Activated T-cell treated with anti-CD3 and anti-CD28 coated beads, Interleukin-2, amount 50 U/mL, for 4 hours (primary cell): ENCODE measurements at regions not wholly inside any gene's neighbourhood (a gene's known extent, or its start where the extent isn't known, plus 50 kb on each side); places are given as distances from the start of the nearest gene placed in this dataset.

Experiments used
- ATAC-seq, 2 donors: fragments of 200-7000 bp; cut with Tn5 transposase; one replicate each; pipeline ENCODE4 v1.10.0; 2021
- DNase-seq: peaks from one replicate; pipeline ENCODE4 v3.0.0-alpha.2; 2020
- H3K27me3 Mint-ChIP-seq: one replicate; pipeline ENCODE4 v1.8.0; 2021; ENCODE audit warnings: low read depth, mixed read lengths
- H3K36me3 Mint-ChIP-seq: one replicate; pipeline ENCODE4 v1.8.0; 2022; ENCODE audit warnings: mixed read lengths; ENCODE audit not compliant: insufficient read depth
- H3K4me1 Mint-ChIP-seq: one replicate; pipeline ENCODE4 v1.8.0; 2021; ENCODE audit warnings: low read depth, mixed read lengths
- H3K4me3 Mint-ChIP-seq: one replicate; pipeline ENCODE4 v1.8.0; 2021; ENCODE audit warnings: mild to moderate bottlenecking, moderate library complexity, mixed read lengths
- H3K9me3 Mint-ChIP-seq: one replicate; pipeline ENCODE4 v1.8.0; 2021; ENCODE audit warnings: mixed read lengths

GRCh38 chr6:90863043-90863442 lies 276.2 kb upstream of the MAP3K7 start:
- H3K27me3 Mint-ChIP-seq, result no peaks in the 10 kb centered on the region
- H3K4me3 Mint-ChIP-seq, result no peak overlapping the region
- ATAC-seq (no peak), DNase-seq (no peak)
- H3K9me3 Mint-ChIP-seq, result no peaks in the 10 kb centered on the region
- H3K4me1 Mint-ChIP-seq, result peaks cover 2% of the 10 kb centered on the region
- no peaks in the 10 kb centered on the region for H3K36me3 Mint-ChIP-seq

GRCh38 chr6:90860822-90861601 lies 274.1 kb upstream of the MAP3K7 start:
- no peaks in the 10 kb centered on the region for H3K36me3 Mint-ChIP-seq
- no peak for ATAC-seq
- no peaks in the 10 kb centered on the region for H3K9me3 Mint-ChIP-seq
- DNase-seq, result no peak
- H3K4me1 Mint-ChIP-seq, result peaks cover 2% of the 10 kb centered on the region
- H3K27me3 Mint-ChIP-seq, result no peaks in the 10 kb centered on the region
- H3K4me3 Mint-ChIP-seq, result no peak overlapping the region

- DNase-seq, result no peak
- Mint-ChIP-seq H3K4me1 (peaks cover 2% of the 10 kb centered on the region), H3K27me3 (no peaks in the 10 kb centered on the region), H3K4me3 (no peak overlapping the region), H3K36me3 (no peaks in the 10 kb centered on the region), H3K9me3 (no peaks in the 10 kb centered on the region)
- ATAC-seq, result no peak
Observed at GRCh38 chr6:90859612-90860011, 272.7 kb upstream of the MAP3K7 start.

DNA sequence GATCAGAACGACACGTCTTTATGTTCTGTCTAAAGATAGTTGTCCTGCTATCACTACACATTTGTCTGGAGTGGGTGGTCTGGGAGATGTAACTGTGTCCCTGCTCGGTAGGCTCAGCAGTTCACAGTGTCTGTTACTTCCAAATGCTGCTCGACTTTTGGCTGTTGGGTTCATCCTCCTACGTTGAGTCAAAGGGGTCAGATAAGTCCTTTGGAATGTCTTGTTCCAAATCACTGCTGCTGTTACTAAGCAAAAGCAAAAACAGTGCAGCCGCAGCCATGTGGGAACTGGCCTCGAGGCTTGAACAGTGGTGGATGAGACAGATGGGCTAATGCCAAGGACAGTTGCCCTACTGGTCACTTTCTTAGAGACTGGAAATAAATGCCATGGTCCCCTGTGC lies 272.2 kb upstream of the MAP3K7 start:
- DNase-seq, result no peak
- H3K36me3 Mint-ChIP-seq, result no peaks in the 10 kb centered on the region
- H3K4me3 Mint-ChIP-seq, result no peak overlapping the region
- H3K27me3 Mint-ChIP-seq, result no peaks in the 10 kb centered on the region
- H3K9me3 Mint-ChIP-seq, result no peaks in the 10 kb centered on the region
- peaks cover 2% of the 10 kb centered on the region for H3K4me1 Mint-ChIP-seq
- ATAC-seq, result no peak

DNA sequence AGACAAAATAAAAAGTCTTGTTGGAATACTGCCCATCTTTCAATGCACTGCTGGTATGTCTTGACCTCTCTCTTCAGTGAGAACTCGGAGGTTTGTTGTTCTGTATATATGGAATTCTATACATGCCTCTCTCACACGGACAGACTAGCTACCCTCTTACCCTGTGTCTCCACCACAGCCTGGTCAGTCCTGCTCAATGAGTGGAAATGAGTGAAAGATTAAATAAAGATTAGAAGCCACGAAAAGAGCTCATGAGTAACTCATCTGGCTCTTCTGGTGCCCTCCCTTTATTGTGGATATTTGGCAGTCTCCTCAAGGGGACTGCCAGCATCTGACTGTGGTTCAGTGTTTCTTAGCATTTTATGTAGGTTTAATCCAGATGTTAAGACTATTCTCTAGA lies 262.8 kb upstream of the MAP3K7 start:
- H3K4me1 Mint-ChIP-seq, result no peaks in the 10 kb centered on the region
- no peak for ATAC-seq
- no peak for DNase-seq

DNA sequence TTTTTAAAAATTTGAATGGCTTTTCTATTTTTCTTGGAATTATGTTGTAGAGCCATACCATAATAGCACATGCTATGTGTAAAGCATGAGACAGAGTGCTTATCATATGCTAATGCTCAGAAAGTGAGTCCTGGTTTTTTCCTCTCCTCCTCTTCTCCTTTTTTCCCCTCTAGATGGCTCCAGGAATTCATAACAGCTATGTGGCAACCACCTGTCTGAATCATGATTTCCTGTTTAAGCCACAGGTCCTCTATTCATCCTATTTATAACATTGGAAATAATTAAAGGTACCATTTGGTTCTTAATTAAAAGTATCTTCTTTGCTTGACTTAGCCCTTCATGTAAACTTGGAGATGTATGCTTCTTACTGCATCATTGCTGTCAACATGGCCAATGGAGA lies 260.0 kb upstream of the MAP3K7 start:
- H3K4me3 Mint-ChIP-seq, result no peak overlapping the region
- no peaks in the 10 kb centered on the region for H3K9me3 Mint-ChIP-seq
- no peak for ATAC-seq
- H3K4me1 Mint-ChIP-seq, result no peaks in the 10 kb centered on the region
- no peak for DNase-seq
- no peaks in the 10 kb centered on the region for H3K36me3 Mint-ChIP-seq
- peaks cover 3% of the 10 kb centered on the region for H3K27me3 Mint-ChIP-seq

More for the DNA sequence above, 262.8 kb upstream of the MAP3K7 start:
- H3K36me3 Mint-ChIP-seq, result no peaks in the 10 kb centered on the region
- H3K27me3 Mint-ChIP-seq, result peaks cover 3% of the 10 kb centered on the region
- H3K4me3 Mint-ChIP-seq, result no peak overlapping the region
- no peaks in the 10 kb centered on the region for H3K9me3 Mint-ChIP-seq

GRCh38 chr6:90835596-90836212 lies 248.8 kb upstream of the MAP3K7 start:
- Mint-ChIP-seq H3K27me3 (peaks cover 2% of the 10 kb centered on the region), H3K4me1 (no peaks in the 10 kb centered on the region), H3K36me3 (no peaks in the 10 kb centered on the region), H3K4me3 (no peak overlapping the region), H3K9me3 (no peaks in the 10 kb centered on the region)
- no peak for DNase-seq
- ATAC-seq, result no peak

GRCh38 chr6:90829311-90829710 lies 242.4 kb upstream of the MAP3K7 start:
- no peak for ATAC-seq
- Mint-ChIP-seq H3K4me1 (no peaks in the 10 kb centered on the region), H3K9me3 (no peaks in the 10 kb centered on the region), H3K27me3 (peaks cover 2% of the 10 kb centered on the region), H3K4me3 (no peak overlapping the region), H3K36me3 (no peaks in the 10 kb centered on the region)
- no peak for DNase-seq

DNA sequence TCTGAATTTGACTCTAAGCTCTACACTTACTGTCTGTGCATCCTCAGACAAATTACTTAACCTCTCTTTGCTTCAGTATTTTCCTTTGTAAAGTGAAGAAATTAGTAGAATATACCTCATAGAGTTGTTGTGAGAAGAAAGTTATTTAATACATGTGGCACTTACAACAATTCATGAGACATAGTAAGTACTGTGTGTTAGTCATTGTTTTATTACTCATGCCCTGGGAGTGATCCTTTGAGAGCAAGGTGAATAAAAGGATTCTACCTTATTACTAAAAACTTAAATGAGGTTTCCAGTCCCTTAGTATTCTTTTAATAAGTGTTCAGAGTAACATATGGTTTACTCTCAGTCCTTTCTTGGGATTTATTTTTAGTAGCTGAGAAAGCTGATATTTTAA lies 233.6 kb upstream of the MAP3K7 start:
- no peaks in the 10 kb centered on the region for H3K4me1 Mint-ChIP-seq
- no peaks in the 10 kb centered on the region for H3K9me3 Mint-ChIP-seq
- DNase-seq (no peak), ATAC-seq (no peak)
- H3K4me3 Mint-ChIP-seq, result no peak overlapping the region
- peaks cover 2% of the 10 kb centered on the region for H3K27me3 Mint-ChIP-seq
- H3K36me3 Mint-ChIP-seq, result no peaks in the 10 kb centered on the region

DNA sequence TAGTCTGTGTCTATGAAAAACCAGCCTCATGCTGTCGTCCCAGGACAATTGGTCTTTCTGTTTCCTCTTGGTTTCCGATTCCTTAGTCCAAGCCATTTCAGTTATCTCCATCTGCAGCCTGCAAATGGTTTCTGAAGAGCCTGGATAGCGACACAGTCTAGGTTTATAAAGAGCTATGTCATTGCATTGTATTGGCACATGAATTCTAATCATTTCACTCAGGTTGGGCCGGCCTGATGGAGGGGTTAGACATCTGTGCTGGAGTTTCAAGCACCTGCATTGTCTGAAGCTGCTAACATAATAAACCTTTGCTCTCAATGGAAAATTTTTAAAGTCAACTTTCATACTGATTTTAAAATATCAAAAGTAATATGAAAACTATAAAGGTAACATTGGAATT lies 232.6 kb upstream of the MAP3K7 start:
- DNase-seq (no peak), ATAC-seq (no peak)
- Mint-ChIP-seq H3K36me3 (no peaks in the 10 kb centered on the region), H3K9me3 (no peaks in the 10 kb centered on the region), H3K4me1 (no peaks in the 10 kb centered on the region), H3K4me3 (no peak overlapping the region), H3K27me3 (peaks cover 2% of the 10 kb centered on the region)

GRCh38 chr6:90818163-90818562 lies 231.3 kb upstream of the MAP3K7 start:
- Mint-ChIP-seq H3K4me1 (no peaks in the 10 kb centered on the region), H3K4me3 (no peak overlapping the region), H3K9me3 (no peaks in the 10 kb centered on the region), H3K36me3 (no peaks in the 10 kb centered on the region), H3K27me3 (peaks cover 2% of the 10 kb centered on the region)
- DNase-seq (no peak), ATAC-seq (no peak)

- ATAC-seq, result no peak
- no peak overlapping the region for H3K4me3 Mint-ChIP-seq
- no peaks in the 10 kb centered on the region for H3K36me3 Mint-ChIP-seq
- no peak for DNase-seq
- no peaks in the 10 kb centered on the region for H3K4me1 Mint-ChIP-seq
- no peaks in the 10 kb centered on the region for H3K9me3 Mint-ChIP-seq
- H3K27me3 Mint-ChIP-seq, result no peaks in the 10 kb centered on the region
Observed at GRCh38 chr6:90816764-90817163, 229.9 kb upstream of the MAP3K7 start.

GRCh38 chr6:90811596-90812226 lies 224.8 kb upstream of the MAP3K7 start:
- Mint-ChIP-seq H3K4me3 (no peak overlapping the region), H3K4me1 (no peaks in the 10 kb centered on the region), H3K9me3 (no peaks in the 10 kb centered on the region), H3K27me3 (no peaks in the 10 kb centered on the region), H3K36me3 (no peaks in the 10 kb centered on the region)
- DNase-seq, result no peak
- no peak for ATAC-seq

DNA sequence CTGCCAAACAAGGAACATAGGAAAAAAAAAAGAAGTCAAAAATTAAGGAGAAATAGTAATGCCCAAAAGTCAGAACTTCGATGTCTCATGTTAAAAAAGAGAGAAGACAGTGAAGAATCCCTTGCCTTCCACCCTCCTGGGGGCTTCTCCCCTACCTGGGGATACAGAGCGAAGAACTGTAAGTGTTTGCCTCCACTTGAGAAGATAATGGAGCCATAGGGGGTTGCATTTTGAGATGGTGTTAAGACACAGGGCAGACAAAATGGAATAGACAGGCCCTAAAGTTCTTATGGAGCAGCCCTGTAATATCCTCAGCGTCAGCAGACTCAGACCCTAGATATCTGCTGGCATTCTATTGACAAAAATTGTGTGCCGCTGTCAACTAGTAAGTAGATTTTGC lies 222.2 kb upstream of the MAP3K7 start:
- Mint-ChIP-seq H3K27me3 (peaks cover under 1% of the 10 kb centered on the region), H3K4me1 (no peaks in the 10 kb centered on the region), H3K4me3 (no peak overlapping the region), H3K36me3 (no peaks in the 10 kb centered on the region), H3K9me3 (no peaks in the 10 kb centered on the region)
- ATAC-seq, result no peak
- DNase-seq, result no peak
